GM23248 (cell line): ENCODE measurements at regions not wholly inside any gene's neighbourhood (a gene's known extent, or its start where the extent isn't known, plus 50 kb on each side); places are given as distances from the start of the nearest gene placed in this dataset.

ENCODE experiments used
- DNase-seq: peaks from one replicate; pipeline ENCODE4 v3.0.0-alpha.2; 2015
- H2AFZ ChIP-seq: fragments of 200-600 bp; sonication (generic); 2 replicates; pipeline ENCODE4 v1.6.1; 2016; ENCODE audit warnings: antibody characterized with exemption
- H3F3A ChIP-seq: fragments of 200-600 bp; sonication (generic); 2 replicates; pipeline ENCODE4 v1.6.1; 2016; ENCODE audit warnings: mild to moderate bottlenecking, antibody characterized with exemption, mixed run types; ENCODE audit not compliant: insufficient read depth
- H3K27ac ChIP-seq: fragments of 200-600 bp; sonication (generic); 2 replicates; pipeline ENCODE4 v1.5.1; 2016; ENCODE audit warnings: mild to moderate bottlenecking
- H3K27me3 ChIP-seq: fragments of 200-600 bp; sonication (generic); replicated peaks from 2 replicates; pipeline ENCODE4 v1.6.1; 2016; ENCODE audit warnings: mild to moderate bottlenecking; ENCODE audit not compliant: insufficient read depth
- H3K36me3 ChIP-seq: fragments of 200-600 bp; sonication (generic); 2 replicates; pipeline ENCODE4 v1.6.1; 2016; ENCODE audit warnings: low read depth, mild to moderate bottlenecking
- H3K4me1 ChIP-seq: fragments of 200-600 bp; sonication (generic); 2 replicates; pipeline ENCODE4 v1.6.1; 2016; ENCODE audit warnings: mild to moderate bottlenecking; ENCODE audit not compliant: insufficient read depth
- H3K4me2 ChIP-seq: fragments of 200-600 bp; sonication (generic); one replicate; pipeline ENCODE4 v1.6.1; 2016; ENCODE audit warnings: mild to moderate bottlenecking; ENCODE audit not compliant: unreplicated experiment
- H3K4me3 ChIP-seq: fragments of 200-600 bp; sonication (generic); 2 replicates; pipeline ENCODE4 v1.5.1; 2016; ENCODE audit warnings: mild to moderate bottlenecking
- H3K79me2 ChIP-seq: fragments of 200-600 bp; sonication (generic); 2 replicates; pipeline ENCODE4 v1.6.1; 2016; ENCODE audit warnings: mild to moderate bottlenecking; ENCODE audit not compliant: insufficient read depth
- H3K9ac ChIP-seq: fragments of 200-600 bp; sonication (generic); 2 replicates; pipeline ENCODE4 v1.6.1; 2016; ENCODE audit warnings: mild to moderate bottlenecking
- H3K9me2 ChIP-seq: fragments of 200-600 bp; sonication (generic); 2 replicates; pipeline ENCODE4 v1.6.1; 2016; ENCODE audit warnings: mixed run types, mild to moderate bottlenecking, moderate library complexity; ENCODE audit not compliant: insufficient read depth
- H3K9me3 ChIP-seq: fragments of 200-600 bp; sonication (generic); one replicate; pipeline ENCODE4 v1.6.1; 2017; ENCODE audit warnings: low read depth
- H4K20me1 ChIP-seq: fragments of 200-600 bp; sonication (generic); 2 replicates; pipeline ENCODE4 v1.6.0; 2016; ENCODE audit not compliant: insufficient read depth
- EZH2 ChIP-seq: fragments of 200-600 bp; sonication (generic); IDR thresholded peaks from 2 replicates; pipeline ENCODE4 v1.6.1; 2018; ENCODE audit warnings: antibody characterized with exemption, mild to moderate bottlenecking; ENCODE audit not compliant: insufficient read depth, poor library complexity, severe bottlenecking
- EZH2phosphoT487 ChIP-seq: fragments of 200-600 bp; sonication (generic); IDR thresholded peaks from 2 replicates; pipeline ENCODE4 v1.6.1; 2018; ENCODE audit warnings: antibody characterized with exemption, moderate library complexity, mild to moderate bottlenecking, low read depth; ENCODE audit not compliant: insufficient read depth
- WGBS, 2 experiments: methylation state at CpG; one replicate each; pipeline ENCODE4 v1.1.6; 2015 to 2017; ENCODE audit warnings: low lambda C conversion rate in 2 of 2, low coverage in 1 of 2; ENCODE audit errors: missing lambda C conversion rate in 2 of 2; 5-methylcytosine and 5-hydroxymethylcytosine counted together
- in situ Hi-C: fragments of 300-500 bp; cut with MboI; formaldehyde crosslinking; loops from 2 replicates; pipeline ENCODE4 v1.15.0; 2020

DNA sequence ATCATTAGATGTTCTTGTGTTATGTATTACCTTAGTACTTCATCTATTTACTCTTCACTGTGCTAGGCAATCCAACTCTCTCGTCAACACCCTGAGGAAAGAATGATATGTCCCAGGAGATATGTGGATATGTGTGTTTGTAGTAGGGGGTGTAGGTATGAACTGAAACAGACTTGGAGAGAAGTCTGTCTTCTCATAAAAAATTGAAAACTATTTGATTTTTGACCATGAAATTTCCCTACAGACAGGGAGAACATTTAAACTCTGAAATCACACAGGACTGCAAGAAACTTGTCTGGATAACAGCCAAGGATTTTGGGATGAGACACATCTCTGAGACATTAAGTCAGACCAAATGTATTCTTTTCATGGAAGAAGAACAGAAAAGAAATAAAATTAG is 967.0 kb upstream of the FAT3 start:
- H3F3A ChIP-seq: no peaks in the 10 kb centered on the region
- H4K20me1 ChIP-seq: no peaks in the 10 kb centered on the region
- no peaks in the 10 kb centered on the region for H3K4me1 ChIP-seq
- no peaks in the 10 kb centered on the region for H3K9me2 ChIP-seq
- H3K79me2 ChIP-seq: no peaks in the 10 kb centered on the region
- no peaks in the 10 kb centered on the region for H3K27me3 ChIP-seq
- no peak overlapping the region for H3K27ac ChIP-seq
- in situ Hi-C loops: no loop called here
- H3K9me3 ChIP-seq: no peaks in the 10 kb centered on the region
- H3K9ac ChIP-seq: no peak overlapping the region
- H3K36me3 ChIP-seq: no peaks in the 10 kb centered on the region
- no peak for TF ChIP-seq EZH2phosphoT487
- TF ChIP-seq EZH2: no peak
- 0% methylated on average over 1 of the region's 1 CpG for WGBS, 2 experiments
- H2AFZ ChIP-seq: no peak overlapping the region
- no peak overlapping the region for H3K4me3 ChIP-seq
- DNase-seq: no peak
- no peak overlapping the region for H3K4me2 ChIP-seq

DNA sequence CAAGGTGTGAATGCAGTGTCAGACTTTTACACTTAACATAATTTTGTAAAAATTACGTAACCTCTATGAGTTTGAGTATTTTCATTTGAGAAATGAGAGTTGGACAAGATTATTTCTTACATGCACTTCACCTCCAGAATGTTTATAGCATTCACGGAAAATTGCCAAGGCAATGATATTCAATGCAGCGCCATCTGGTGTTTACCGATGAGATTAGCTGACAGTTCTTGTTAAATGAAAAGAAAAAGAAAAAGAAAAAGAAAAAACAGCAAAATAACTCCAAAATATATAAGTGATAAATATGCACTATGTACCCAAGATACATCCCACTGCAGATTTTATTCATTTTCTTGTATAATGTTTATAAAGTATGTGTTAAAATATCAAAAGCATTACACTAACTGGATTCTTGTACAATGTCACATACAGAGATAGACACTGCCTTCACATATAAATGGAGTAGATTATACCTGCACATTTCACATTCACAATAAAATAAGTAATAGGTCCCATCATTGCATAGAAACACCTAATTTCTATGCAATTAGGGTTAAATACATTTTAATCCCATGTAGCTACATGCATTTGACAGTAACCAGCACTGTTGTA is 976.3 kb upstream of the FAT3 start:
- Histone ChIP-seq H2AFZ (no peak overlapping the region), H3K4me3 (no peak overlapping the region), H3K27ac (no peak overlapping the region), H3K4me1 (no peaks in the 10 kb centered on the region), H3K9me2 (no peaks in the 10 kb centered on the region), H3K9me3 (peaks cover 4% of the 10 kb centered on the region), H3K4me2 (no peak overlapping the region), H3K79me2 (no peaks in the 10 kb centered on the region), H3F3A (no peaks in the 10 kb centered on the region), H4K20me1 (no peaks in the 10 kb centered on the region), H3K9ac (no peak overlapping the region), H3K36me3 (no peaks in the 10 kb centered on the region), H3K27me3 (no peaks in the 10 kb centered on the region)
- WGBS, 2 experiments: 14 to 15% methylated on average over 4 of the region's 4 CpGs
- no peak for TF ChIP-seq EZH2phosphoT487
- no peak for TF ChIP-seq EZH2
- DNase-seq: peak; percentile 49
- in situ Hi-C loops: no loop called here

DNA sequence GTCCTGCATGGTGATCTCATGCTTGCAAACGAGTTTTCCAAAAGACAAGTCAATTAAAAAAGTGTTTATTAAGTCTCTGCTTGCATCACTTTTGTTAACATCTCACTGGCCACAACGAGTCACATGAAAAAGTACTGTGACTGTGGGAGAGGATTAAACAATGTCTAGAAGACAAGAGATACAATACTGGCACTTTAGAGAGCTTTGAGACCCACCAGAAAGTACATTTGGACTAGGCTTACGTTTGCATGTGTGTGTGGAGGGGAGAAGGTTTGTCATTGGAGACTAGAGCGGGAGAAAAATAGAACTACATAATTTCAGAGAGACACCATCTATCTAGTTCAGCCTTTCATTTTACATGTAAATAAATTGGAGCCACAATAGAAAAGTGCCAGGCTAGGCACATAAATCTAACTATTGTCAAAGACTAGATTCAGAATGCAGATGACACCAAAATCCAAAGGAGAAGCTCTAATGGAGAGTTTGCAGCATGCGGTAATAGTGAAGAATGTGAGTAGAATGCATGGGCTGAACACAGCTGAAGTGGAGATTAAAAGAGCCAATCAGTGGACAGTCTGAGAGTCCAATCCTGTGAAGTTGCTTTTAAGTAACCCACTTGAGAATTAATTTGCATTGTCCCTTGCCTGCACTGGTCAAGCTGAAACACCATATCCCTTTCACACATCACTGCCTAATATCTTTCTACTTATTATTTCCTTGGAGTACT is 977.4 kb upstream of the FAT3 start:
- Histone ChIP-seq H3K27me3 (no peaks in the 10 kb centered on the region), H3K36me3 (no peaks in the 10 kb centered on the region), H4K20me1 (no peaks in the 10 kb centered on the region), H3K9me3 (peaks cover 4% of the 10 kb centered on the region), H3K27ac (no peak overlapping the region), H3K4me2 (no peak overlapping the region), H3K79me2 (no peaks in the 10 kb centered on the region), H3K4me1 (no peaks in the 10 kb centered on the region), H3K4me3 (no peak overlapping the region), H3K9ac (no peak overlapping the region), H3K9me2 (no peaks in the 10 kb centered on the region), H2AFZ (no peak overlapping the region), H3F3A (no peaks in the 10 kb centered on the region)
- WGBS, 2 experiments: 15 to 18% methylated on average over 5 of the region's 5 CpGs
- in situ Hi-C loops: no loop called here
- DNase-seq: no peak
- TF ChIP-seq EZH2: no peak
- no peak for TF ChIP-seq EZH2phosphoT487

DNA sequence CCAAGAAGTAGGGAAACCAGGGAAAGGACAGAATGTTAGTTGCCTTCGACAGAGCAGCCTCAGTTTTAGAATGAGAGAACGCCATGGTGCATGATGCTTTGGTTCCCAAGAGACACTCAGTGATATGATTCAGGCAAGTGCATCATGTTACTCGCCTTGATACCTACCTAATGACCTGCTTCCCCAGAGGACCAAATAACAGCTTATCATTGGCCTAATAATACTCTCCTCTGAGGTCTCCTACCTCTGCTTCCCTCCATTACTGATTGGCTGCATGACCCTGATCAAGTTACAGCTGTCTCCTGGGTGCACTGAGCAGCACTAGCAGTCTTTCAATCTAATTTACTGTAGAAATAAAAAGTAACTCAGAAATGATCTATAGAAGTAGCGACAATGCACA is 979.7 kb upstream of the FAT3 start:
- Histone ChIP-seq H3K79me2 (no peaks in the 10 kb centered on the region), H2AFZ (no peak overlapping the region), H3K4me1 (no peaks in the 10 kb centered on the region), H3F3A (no peaks in the 10 kb centered on the region), H3K9ac (no peak overlapping the region), H3K27ac (no peak overlapping the region), H3K9me2 (no peaks in the 10 kb centered on the region), H3K4me3 (no peak overlapping the region), H3K4me2 (no peak overlapping the region), H4K20me1 (no peaks in the 10 kb centered on the region), H3K36me3 (no peaks in the 10 kb centered on the region), H3K9me3 (peaks cover 4% of the 10 kb centered on the region), H3K27me3 (no peaks in the 10 kb centered on the region)
- in situ Hi-C loops: no loop called here
- DNase-seq: no peak
- WGBS, 2 experiments: 11 to 17% methylated on average over 4 of the region's 4 CpGs
- TF ChIP-seq EZH2 (no peak), EZH2phosphoT487 (no peak)
